ENCODE measurements at regions not wholly inside any gene's neighbourhood (a gene's known extent, or its start where the extent isn't known, plus 50 kb on each side); places are given as distances from the start of the nearest gene placed in this dataset.

DNA sequence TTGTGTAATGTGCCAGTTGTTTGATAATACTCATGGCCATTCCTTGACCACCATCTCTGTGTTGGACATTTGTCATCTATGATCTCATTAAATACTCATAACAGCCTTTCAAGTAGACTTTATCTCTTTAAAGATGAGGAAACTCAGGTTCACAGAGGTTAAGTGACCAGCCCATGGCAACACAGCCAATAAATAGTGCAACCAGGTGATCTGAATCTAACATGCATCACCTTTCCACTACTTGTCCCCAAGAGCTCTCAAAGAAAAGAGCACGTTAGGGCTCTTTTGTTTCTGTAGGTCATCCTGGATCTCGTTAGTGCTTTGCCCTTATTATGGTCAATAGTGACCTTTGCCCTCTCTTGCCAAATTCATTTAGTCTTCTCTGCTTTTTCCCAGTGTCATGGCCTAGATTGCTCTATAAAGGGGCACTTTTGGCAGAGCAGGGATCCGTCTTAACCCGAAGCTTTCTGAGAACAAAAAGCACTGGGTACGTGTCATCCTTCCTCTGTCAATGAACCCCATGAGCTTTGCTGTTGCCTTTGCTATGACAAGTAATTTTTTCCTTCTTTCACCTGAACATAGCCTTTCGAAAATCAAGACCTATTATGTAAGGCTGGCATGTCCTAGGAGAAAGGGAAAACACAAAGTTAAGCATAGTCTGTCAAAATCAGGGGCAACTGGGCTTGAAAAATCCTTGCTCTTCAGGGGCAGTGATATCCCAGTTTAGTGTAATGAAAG lies 88.0 kb upstream of the PLXNA2 start:
- DNase-seq (ENCODE audit: low read depth, low spot score) (no peak), ATAC-seq (no peak)
- H3K4me1 ChIP-seq (ENCODE audit: control insufficient read depth, insufficient read depth, low read length) = no peaks in the 10 kb centered on the region
- H3K9me3 ChIP-seq (ENCODE audit: control insufficient read depth, insufficient read depth, low read depth, low read length) = no peaks in the 10 kb centered on the region
- H3K36me3 ChIP-seq (ENCODE audit: control insufficient read depth, insufficient read depth, low read length) = no peaks in the 10 kb centered on the region
- ChIA-PET POLR2A (no interaction called here), CTCF (no interaction called here)
- in situ Hi-C loops (cut with HindIII; ENCODE audit: low pct_unique_long_range_greater_than_20kb, low sequenced_read_pairs) (no loop called here), intact Hi-C loops (cut with micrococcal nuclease; ENCODE audit: unreplicated experiment) (no loop called here)
- no peaks in the 10 kb centered on the region for H3K27me3 ChIP-seq (ENCODE audit: control insufficient read depth, insufficient read depth, low read length)
- BruUV-seq (replicated peaks) = no TSS peak
- no peak for TF ChIP-seq POLR2AphosphoS5 (IDR thresholded peaks at IDR 0.05; ENCODE audit: low read depth, low read length)
- TF ChIP-seq TCF7L2 (IDR thresholded peaks at IDR 0.05; ENCODE audit: low read depth, low read length) = no peak
- TF ChIP-seq, protein P1, sequence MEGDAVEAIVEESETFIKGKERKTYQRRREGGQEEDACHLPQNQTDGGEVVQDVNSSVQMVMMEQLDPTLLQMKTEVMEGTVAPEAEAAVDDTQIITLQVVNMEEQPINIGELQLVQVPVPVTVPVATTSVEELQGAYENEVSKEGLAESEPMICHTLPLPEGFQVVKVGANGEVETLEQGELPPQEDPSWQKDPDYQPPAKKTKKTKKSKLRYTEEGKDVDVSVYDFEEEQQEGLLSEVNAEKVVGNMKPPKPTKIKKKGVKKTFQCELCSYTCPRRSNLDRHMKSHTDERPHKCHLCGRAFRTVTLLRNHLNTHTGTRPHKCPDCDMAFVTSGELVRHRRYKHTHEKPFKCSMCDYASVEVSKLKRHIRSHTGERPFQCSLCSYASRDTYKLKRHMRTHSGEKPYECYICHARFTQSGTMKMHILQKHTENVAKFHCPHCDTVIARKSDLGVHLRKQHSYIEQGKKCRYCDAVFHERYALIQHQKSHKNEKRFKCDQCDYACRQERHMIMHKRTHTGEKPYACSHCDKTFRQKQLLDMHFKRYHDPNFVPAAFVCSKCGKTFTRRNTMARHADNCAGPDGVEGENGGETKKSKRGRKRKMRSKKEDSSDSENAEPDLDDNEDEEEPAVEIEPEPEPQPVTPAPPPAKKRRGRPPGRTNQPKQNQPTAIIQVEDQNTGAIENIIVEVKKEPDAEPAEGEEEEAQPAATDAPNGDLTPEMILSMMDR (IDR thresholded peaks at IDR 0.05) = no peak
- no peak for TF ChIP-seq SIN3A (IDR thresholded peaks at IDR 0.05; ENCODE audit: borderline replicate concordance, insufficient read depth, low read depth, low read length)
- TF ChIP-seq, protein P2, sequence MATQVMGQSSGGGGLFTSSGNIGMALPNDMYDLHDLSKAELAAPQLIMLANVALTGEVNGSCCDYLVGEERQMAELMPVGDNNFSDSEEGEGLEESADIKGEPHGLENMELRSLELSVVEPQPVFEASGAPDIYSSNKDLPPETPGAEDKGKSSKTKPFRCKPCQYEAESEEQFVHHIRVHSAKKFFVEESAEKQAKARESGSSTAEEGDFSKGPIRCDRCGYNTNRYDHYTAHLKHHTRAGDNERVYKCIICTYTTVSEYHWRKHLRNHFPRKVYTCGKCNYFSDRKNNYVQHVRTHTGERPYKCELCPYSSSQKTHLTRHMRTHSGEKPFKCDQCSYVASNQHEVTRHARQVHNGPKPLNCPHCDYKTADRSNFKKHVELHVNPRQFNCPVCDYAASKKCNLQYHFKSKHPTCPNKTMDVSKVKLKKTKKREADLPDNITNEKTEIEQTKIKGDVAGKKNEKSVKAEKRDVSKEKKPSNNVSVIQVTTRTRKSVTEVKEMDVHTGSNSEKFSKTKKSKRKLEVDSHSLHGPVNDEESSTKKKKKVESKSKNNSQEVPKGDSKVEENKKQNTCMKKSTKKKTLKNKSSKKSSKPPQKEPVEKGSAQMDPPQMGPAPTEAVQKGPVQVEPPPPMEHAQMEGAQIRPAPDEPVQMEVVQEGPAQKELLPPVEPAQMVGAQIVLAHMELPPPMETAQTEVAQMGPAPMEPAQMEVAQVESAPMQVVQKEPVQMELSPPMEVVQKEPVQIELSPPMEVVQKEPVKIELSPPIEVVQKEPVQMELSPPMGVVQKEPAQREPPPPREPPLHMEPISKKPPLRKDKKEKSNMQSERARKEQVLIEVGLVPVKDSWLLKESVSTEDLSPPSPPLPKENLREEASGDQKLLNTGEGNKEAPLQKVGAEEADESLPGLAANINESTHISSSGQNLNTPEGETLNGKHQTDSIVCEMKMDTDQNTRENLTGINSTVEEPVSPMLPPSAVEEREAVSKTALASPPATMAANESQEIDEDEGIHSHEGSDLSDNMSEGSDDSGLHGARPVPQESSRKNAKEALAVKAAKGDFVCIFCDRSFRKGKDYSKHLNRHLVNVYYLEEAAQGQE (IDR thresholded peaks at IDR 0.05; ENCODE audit: insufficient read depth in 1 of 2, low read depth in 2 of 2, low read length in 1 of 2) = no peak
- H3K4me3 ChIP-seq (ENCODE audit: low read depth in 2 of 2, low read length in 2 of 2) = no peak overlapping the region
- H3K27ac ChIP-seq (ENCODE audit: low read length) = no peak overlapping the region

DNA sequence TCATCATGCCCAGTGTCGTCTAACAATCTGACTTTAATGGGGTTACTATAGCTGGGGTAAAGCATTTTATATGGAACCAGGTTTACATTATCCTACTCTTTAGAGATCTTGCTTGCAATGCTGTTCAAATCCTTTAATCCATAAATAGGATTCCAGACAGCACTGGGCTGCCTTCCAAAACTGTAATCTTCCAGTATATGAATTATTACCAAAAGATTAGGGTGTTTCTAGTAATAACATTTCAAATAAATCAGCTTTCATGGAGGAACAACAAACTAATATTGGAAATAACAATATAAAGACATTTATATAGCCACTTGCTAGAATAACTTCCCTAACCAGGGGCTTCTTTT lies 88.6 kb upstream of the PLXNA2 start:
- Histone ChIP-seq H3K4me3 (ENCODE audit: low read depth in 2 of 2, low read length in 2 of 2) (no peak overlapping the region), H3K9me3 (ENCODE audit: control insufficient read depth, insufficient read depth, low read depth, low read length) (no peaks in the 10 kb centered on the region), H3K27me3 (ENCODE audit: control insufficient read depth, insufficient read depth, low read length) (no peaks in the 10 kb centered on the region), H3K4me1 (ENCODE audit: control insufficient read depth, insufficient read depth, low read length) (no peaks in the 10 kb centered on the region), H3K36me3 (ENCODE audit: control insufficient read depth, insufficient read depth, low read length) (no peaks in the 10 kb centered on the region), H3K27ac (ENCODE audit: low read length) (no peak overlapping the region)
- in situ Hi-C loops (cut with HindIII; ENCODE audit: low pct_unique_long_range_greater_than_20kb, low sequenced_read_pairs) (no loop called here), intact Hi-C loops (cut with micrococcal nuclease; ENCODE audit: unreplicated experiment) (no loop called here)
- ChIA-PET POLR2A (no interaction called here), CTCF (no interaction called here)
- DNase-seq (ENCODE audit: low read depth, low spot score) (no peak), ATAC-seq (no peak)
- TF ChIP-seq, protein P1 (IDR thresholded peaks at IDR 0.05) = no peak
- TF ChIP-seq TCF7L2 (IDR thresholded peaks at IDR 0.05; ENCODE audit: low read depth, low read length) = no peak
- no peak for TF ChIP-seq SIN3A (IDR thresholded peaks at IDR 0.05; ENCODE audit: borderline replicate concordance, insufficient read depth, low read depth, low read length)
- no TSS peak for BruUV-seq (replicated peaks)
